GM21825 (cell line): ENCODE measurements at regions not wholly inside any gene's neighbourhood (a gene's known extent, or its start where the extent isn't known, plus 50 kb on each side); places are given as distances from the start of the nearest gene placed in this dataset.

Source experiments
- ATAC-seq: cut with Tn5 transposase; IDR thresholded peaks from one replicate; pipeline ENCODE4 v1.9.1; 2021; ENCODE audit warnings: mild to moderate bottlenecking, moderate library complexity; ENCODE audit not compliant: unreplicated experiment

DNA sequence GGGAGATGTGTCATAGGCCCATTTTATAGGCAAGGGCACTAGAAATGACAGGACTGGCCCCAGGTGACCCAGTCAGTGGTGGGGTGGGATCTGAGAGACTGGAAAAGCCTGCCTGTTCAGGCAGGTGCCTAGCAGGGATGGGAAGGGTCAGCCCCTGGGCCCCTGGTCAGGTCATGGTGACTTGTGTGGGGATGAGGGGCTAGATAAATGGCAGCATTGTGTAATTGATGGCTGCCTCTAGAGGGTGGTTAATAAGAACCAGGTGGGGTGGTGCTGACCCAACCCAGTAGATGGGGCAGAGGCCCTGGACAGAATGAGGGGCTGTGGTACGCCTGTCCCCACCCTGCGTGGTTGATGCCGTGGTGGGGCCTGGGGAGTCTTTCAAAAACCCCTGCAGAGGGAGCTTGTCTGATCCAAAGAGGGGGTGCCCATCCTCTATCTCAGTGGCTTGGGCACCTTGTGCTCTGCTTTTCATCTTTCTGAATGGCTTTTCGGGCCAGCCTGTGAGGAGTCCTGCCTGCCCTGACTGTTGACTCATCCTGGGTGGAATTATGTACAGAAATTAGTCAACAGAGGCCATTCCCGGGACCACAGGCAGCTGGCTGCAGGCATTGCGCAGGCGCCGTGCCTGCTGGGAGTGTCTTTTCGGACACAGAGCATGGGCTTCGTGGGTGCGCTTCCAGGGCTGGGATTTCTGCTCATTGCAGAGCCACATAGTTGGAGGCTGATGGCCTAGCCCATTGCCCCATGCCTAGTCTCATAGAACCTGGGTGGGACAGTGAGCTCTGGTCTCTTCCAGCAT is 93.6 kb upstream of the PITX1 start:
- ATAC-seq = no peak

- no peak for ATAC-seq
Observed at GRCh38 chr5:135126688-135127438, 92.8 kb upstream of the PITX1 start.

GRCh38 chr5:135124724-135125123 is 90.7 kb upstream of the PITX1 start:
- no peak for ATAC-seq

DNA sequence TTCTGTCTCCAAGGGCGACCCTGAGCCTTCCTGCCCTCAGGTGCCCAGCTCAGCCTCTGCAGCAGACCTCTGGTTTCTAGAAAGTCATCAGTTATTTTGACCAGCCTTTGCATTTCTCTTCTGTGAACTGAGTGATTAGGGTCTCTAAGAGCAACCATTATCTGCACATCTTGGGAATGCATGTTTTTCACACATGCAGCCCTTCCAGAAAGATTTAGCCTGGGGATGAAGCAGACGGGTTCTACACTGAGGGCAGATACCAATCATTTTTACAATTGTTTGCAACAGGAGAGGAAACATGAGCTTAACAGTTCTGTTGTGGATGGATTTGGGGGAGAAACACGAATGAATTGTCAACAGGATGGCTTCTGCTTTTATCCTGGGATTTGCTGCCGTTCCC is 90.1 kb upstream of the PITX1 start:
- ATAC-seq = no peak

- no peak for ATAC-seq
Observed at GRCh38 chr5:135122797-135123196, 88.8 kb upstream of the PITX1 start.

- no peak for ATAC-seq
Observed at GRCh38 chr5:135120951-135121350, 86.9 kb upstream of the PITX1 start.

- no peak for ATAC-seq
Observed at GRCh38 chr5:135119481-135119880, 85.5 kb upstream of the PITX1 start.

- no peak for ATAC-seq
Observed at GRCh38 chr5:135117590-135117989, 83.6 kb upstream of the PITX1 start.

GRCh38 chr5:135116160-135116561 is 82.1 kb upstream of the PITX1 start:
- ATAC-seq = no peak

DNA sequence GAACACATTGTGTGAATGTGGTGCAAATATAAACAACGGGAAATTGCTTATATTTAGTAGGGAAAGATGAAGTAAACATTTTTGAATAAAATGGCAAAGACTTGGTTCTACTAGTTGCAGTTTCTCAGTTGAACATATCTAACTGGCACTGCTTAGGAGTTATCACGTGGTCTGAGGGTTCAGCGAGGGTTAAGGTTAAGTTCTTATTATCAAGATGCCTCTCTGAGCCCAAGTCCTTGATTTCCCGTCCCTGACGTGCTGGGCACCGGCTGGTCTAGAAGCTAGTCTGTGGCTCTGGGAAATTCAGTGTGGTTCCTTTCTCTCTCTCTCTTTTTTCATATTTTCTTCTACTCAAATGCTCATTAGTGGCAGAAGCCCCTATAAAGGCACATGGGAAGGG is 81.6 kb upstream of the PITX1 start:
- ATAC-seq = no peak

- no peak for ATAC-seq
Observed at GRCh38 chr5:135114759-135115158, 80.7 kb upstream of the PITX1 start.

DNA sequence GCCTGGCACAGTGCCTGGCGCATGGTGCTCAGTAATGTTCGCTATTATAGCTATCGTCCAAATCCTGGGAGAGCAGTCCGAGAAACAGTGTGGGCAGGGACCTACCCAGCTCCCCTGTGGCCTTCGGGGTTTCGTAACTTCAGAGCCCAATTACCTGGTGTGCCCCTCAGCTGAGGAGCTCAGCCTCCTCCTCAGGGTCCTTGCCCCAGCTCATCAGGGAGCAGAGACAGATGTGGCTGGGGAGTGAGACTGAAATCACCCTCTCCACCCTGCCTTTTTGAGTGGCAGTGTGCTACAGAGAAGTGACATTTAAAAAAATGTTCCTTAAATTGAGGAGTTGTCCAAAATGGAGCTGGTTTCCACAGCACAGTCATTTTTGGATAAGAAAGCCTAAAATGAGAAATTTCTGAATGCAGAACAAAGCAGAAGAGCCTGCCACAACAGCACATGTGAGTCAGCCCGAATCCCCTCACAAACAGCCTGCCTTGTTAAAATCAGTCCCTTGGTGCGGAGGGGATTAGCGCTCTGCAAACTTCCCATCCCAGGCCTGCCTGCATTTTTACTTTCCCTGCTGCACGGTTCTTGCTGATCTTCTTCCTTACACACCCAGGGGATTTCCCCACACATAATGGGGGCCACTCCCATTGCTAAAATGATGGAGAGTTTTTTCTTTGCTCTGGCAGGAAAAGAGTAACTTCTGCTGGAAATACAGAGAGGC is 78.1 kb upstream of the PITX1 start:
- no peak for ATAC-seq

GRCh38 chr5:135110785-135111596 is 77.0 kb upstream of the PITX1 start:
- ATAC-seq = no peak

DNA sequence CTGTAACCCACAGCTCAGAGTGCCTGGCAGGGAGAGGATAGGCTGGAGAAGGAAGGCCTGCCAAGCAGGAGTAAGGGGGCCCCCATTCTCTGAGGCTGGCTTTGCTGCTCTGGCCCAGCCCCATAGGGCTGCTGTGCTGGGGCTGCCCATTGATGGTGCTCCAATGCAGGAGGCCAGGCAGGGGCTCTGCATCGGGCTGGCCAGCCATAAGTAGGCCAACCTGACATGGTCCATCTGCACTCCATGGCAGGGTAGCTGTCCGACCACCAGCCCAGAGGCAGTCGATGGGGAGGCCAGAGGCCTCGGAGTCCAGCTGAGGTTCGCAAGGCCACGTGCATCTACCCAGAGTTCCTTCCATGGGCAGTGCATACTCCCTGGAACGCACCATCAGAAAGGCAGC is 75.0 kb upstream of the PITX1 start:
- no peak for ATAC-seq

DNA sequence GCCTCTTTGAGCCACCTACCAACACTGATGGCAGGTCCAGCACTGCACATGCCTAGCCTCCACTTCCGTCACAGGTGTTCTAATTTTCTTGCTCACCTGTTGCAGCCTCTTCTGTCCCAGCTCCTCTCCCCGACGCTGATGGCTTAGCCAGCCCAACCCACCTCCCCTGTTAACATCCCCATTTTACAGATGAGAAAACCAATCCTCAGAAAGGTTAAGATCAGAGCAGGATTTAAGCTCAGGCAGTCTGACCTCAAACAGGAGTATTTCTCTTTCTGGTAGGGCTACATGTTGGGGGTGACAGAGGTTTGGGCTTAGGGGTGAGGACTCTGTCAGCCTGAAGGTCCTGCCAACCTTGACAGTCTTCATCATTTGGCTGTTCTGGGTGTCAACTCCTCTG is 74.5 kb upstream of the PITX1 start:
- ATAC-seq = no peak

GRCh38 chr5:135107986-135108385 is 74.0 kb upstream of the PITX1 start:
- ATAC-seq = no peak

DNA sequence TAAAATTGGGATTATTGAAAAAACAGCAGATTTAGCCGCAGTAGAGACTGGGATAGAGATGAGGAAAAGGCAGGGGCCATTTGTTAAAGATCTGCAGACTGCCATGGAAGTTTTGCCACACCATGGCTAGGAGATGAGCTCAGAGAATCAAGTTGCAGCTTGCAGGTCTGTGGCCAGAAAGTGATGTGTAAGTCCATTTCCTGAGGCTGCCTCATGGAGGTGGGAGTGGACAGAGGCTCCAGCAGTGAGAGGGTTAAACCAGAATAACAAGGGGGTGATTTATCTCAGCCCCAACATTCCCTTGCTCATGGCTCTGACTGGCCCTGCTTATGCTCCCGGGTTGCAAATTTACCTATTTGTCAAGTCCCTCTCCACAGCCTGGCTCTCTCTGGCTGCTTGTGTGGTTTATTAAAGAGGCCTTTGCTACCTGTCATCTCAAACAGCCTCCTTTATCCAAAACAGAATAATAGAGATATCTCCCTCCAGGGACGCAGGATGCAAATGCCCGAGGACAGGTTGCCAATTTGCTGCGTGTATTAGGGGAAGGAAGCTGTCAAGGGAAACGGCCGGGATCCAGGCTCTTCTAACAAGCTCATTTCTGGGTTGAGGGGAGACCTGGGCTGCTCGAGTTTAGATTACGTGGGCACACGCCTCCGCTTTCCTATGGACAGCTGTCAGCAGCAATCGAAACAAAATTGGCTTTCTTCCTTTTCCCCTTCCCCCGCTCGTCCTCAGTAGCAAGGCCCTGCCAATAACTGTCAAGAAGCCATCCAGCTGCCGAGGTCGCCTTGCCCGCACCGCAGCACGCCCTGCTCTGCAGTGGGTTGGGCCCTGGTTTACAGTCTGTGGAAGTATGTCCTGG is 72.8 kb upstream of the PITX1 start:
- no peak for ATAC-seq

GRCh38 chr5:135106136-135106535 is 72.1 kb upstream of the PITX1 start:
- no peak for ATAC-seq

DNA sequence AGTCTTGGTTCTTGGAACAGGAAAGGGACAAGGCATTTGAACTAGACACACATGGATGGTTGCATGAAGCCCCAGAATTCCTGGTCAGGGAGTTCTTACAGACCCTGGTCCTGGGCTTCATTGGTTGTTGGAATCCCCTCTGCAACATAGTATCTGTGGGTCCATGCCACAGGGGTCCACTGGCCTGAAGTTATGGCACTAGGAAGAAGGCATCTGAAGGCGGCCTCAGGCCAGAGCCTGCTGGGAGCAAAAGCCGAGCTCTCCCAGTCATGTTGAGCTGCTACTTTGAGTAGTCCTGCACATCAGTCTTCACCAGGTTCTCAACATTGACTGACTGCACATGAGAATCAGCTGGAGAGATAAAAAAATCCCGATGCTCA is 71.1 kb upstream of the PITX1 start:
- ATAC-seq = no peak

- ATAC-seq = no peak
Observed at GRCh38 chr5:135103575-135103853, 69.5 kb upstream of the PITX1 start.
